ENCODE measurements at regions not wholly inside any gene's neighbourhood (a gene's known extent, or its start where the extent isn't known, plus 50 kb on each side); places are given as distances from the start of the nearest gene placed in this dataset.

GRCh38 chr9:107935931-107936330 is 446.4 kb upstream of the KLF4 start:
- Mint-ChIP-seq H3K36me3 (ENCODE audit: low read depth) (no peaks in the 10 kb centered on the region), H3K9me3 (no peaks in the 10 kb centered on the region), H3K27ac (no peak overlapping the region), H3K4me3 (no peak overlapping the region), H3K4me1 (ENCODE audit: low read depth) (no peaks in the 10 kb centered on the region), H3K27me3 (ENCODE audit: low read depth) (no peaks in the 10 kb centered on the region)

- no peaks in the 10 kb centered on the region for H3K9me3 Mint-ChIP-seq
- no peak overlapping the region for H3K4me3 Mint-ChIP-seq
- no peaks in the 10 kb centered on the region for H3K4me1 Mint-ChIP-seq (ENCODE audit: low read depth)
- no peak overlapping the region for H3K27ac Mint-ChIP-seq
- no peaks in the 10 kb centered on the region for H3K27me3 Mint-ChIP-seq (ENCODE audit: low read depth)
- H3K36me3 Mint-ChIP-seq (ENCODE audit: low read depth) = no peaks in the 10 kb centered on the region
Observed at GRCh38 chr9:107933516-107933915, 443.9 kb upstream of the KLF4 start.

GRCh38 chr9:107933097-107933496 is 443.5 kb upstream of the KLF4 start:
- no peak overlapping the region for H3K4me3 Mint-ChIP-seq
- no peaks in the 10 kb centered on the region for H3K36me3 Mint-ChIP-seq (ENCODE audit: low read depth)
- H3K9me3 Mint-ChIP-seq = no peaks in the 10 kb centered on the region
- H3K4me1 Mint-ChIP-seq (ENCODE audit: low read depth) = no peaks in the 10 kb centered on the region
- no peak overlapping the region for H3K27ac Mint-ChIP-seq
- no peaks in the 10 kb centered on the region for H3K27me3 Mint-ChIP-seq (ENCODE audit: low read depth)

GRCh38 chr9:107932601-107933000 is 443.0 kb upstream of the KLF4 start:
- H3K27ac Mint-ChIP-seq = no peak overlapping the region
- no peaks in the 10 kb centered on the region for H3K36me3 Mint-ChIP-seq (ENCODE audit: low read depth)
- H3K27me3 Mint-ChIP-seq (ENCODE audit: low read depth) = no peaks in the 10 kb centered on the region
- H3K9me3 Mint-ChIP-seq = no peaks in the 10 kb centered on the region
- H3K4me3 Mint-ChIP-seq = no peak overlapping the region
- H3K4me1 Mint-ChIP-seq (ENCODE audit: low read depth) = no peaks in the 10 kb centered on the region

GRCh38 chr9:107932046-107932445 is 442.5 kb upstream of the KLF4 start:
- Mint-ChIP-seq H3K36me3 (ENCODE audit: low read depth) (no peaks in the 10 kb centered on the region), H3K27me3 (ENCODE audit: low read depth) (no peaks in the 10 kb centered on the region), H3K27ac (no peak overlapping the region), H3K9me3 (no peaks in the 10 kb centered on the region), H3K4me1 (ENCODE audit: low read depth) (no peaks in the 10 kb centered on the region), H3K4me3 (no peak overlapping the region)

GRCh38 chr9:107931071-107931715 is 441.6 kb upstream of the KLF4 start:
- Mint-ChIP-seq H3K36me3 (ENCODE audit: low read depth) (no peaks in the 10 kb centered on the region), H3K4me3 (no peak overlapping the region), H3K4me1 (ENCODE audit: low read depth) (no peaks in the 10 kb centered on the region), H3K27me3 (ENCODE audit: low read depth) (no peaks in the 10 kb centered on the region), H3K27ac (no peak overlapping the region), H3K9me3 (no peaks in the 10 kb centered on the region)

GRCh38 chr9:107929443-107929842 is 439.9 kb upstream of the KLF4 start:
- H3K9me3 Mint-ChIP-seq = no peaks in the 10 kb centered on the region
- H3K4me3 Mint-ChIP-seq = no peak overlapping the region
- no peaks in the 10 kb centered on the region for H3K4me1 Mint-ChIP-seq (ENCODE audit: low read depth)
- no peak overlapping the region for H3K27ac Mint-ChIP-seq
- no peaks in the 10 kb centered on the region for H3K36me3 Mint-ChIP-seq (ENCODE audit: low read depth)
- no peaks in the 10 kb centered on the region for H3K27me3 Mint-ChIP-seq (ENCODE audit: low read depth)

- Mint-ChIP-seq H3K36me3 (ENCODE audit: low read depth) (no peaks in the 10 kb centered on the region), H3K27me3 (ENCODE audit: low read depth) (no peaks in the 10 kb centered on the region), H3K4me3 (no peak overlapping the region), H3K4me1 (ENCODE audit: low read depth) (no peaks in the 10 kb centered on the region), H3K27ac (no peak overlapping the region), H3K9me3 (no peaks in the 10 kb centered on the region)
Observed at GRCh38 chr9:107928701-107929371, 439.3 kb upstream of the KLF4 start.

- H3K4me3 Mint-ChIP-seq = no peak overlapping the region
- no peaks in the 10 kb centered on the region for H3K9me3 Mint-ChIP-seq
- H3K36me3 Mint-ChIP-seq (ENCODE audit: low read depth) = no peaks in the 10 kb centered on the region
- no peaks in the 10 kb centered on the region for H3K27me3 Mint-ChIP-seq (ENCODE audit: low read depth)
- no peaks in the 10 kb centered on the region for H3K4me1 Mint-ChIP-seq (ENCODE audit: low read depth)
- no peak overlapping the region for H3K27ac Mint-ChIP-seq
Observed at GRCh38 chr9:107927276-107927675, 437.7 kb upstream of the KLF4 start.

- H3K4me3 Mint-ChIP-seq = no peak overlapping the region
- peaks cover 3% of the 10 kb centered on the region for H3K9me3 Mint-ChIP-seq
- H3K4me1 Mint-ChIP-seq (ENCODE audit: low read depth) = no peaks in the 10 kb centered on the region
- H3K27ac Mint-ChIP-seq = no peak overlapping the region
- H3K27me3 Mint-ChIP-seq (ENCODE audit: low read depth) = no peaks in the 10 kb centered on the region
- no peaks in the 10 kb centered on the region for H3K36me3 Mint-ChIP-seq (ENCODE audit: low read depth)
Observed at GRCh38 chr9:107925749-107926297, 436.3 kb upstream of the KLF4 start.

- no peaks in the 10 kb centered on the region for H3K27me3 Mint-ChIP-seq (ENCODE audit: low read depth)
- H3K36me3 Mint-ChIP-seq (ENCODE audit: low read depth) = no peaks in the 10 kb centered on the region
- peaks cover 3% of the 10 kb centered on the region for H3K9me3 Mint-ChIP-seq
- H3K27ac Mint-ChIP-seq = no peak overlapping the region
- H3K4me3 Mint-ChIP-seq = no peak overlapping the region
- no peaks in the 10 kb centered on the region for H3K4me1 Mint-ChIP-seq (ENCODE audit: low read depth)
Observed at GRCh38 chr9:107922260-107922659, 432.7 kb upstream of the KLF4 start.

- no peak overlapping the region for H3K4me3 Mint-ChIP-seq
- no peak overlapping the region for H3K27ac Mint-ChIP-seq
- no peaks in the 10 kb centered on the region for H3K27me3 Mint-ChIP-seq (ENCODE audit: low read depth)
- no peaks in the 10 kb centered on the region for H3K36me3 Mint-ChIP-seq (ENCODE audit: low read depth)
- H3K9me3 Mint-ChIP-seq = peaks cover 6% of the 10 kb centered on the region
- H3K4me1 Mint-ChIP-seq (ENCODE audit: low read depth) = no peaks in the 10 kb centered on the region
Observed at GRCh38 chr9:107919263-107919662, 429.7 kb upstream of the KLF4 start.

GRCh38 chr9:107918749-107919148 is 429.2 kb upstream of the KLF4 start:
- peaks cover 6% of the 10 kb centered on the region for H3K9me3 Mint-ChIP-seq
- no peaks in the 10 kb centered on the region for H3K4me1 Mint-ChIP-seq (ENCODE audit: low read depth)
- no peak overlapping the region for H3K27ac Mint-ChIP-seq
- H3K4me3 Mint-ChIP-seq = no peak overlapping the region
- H3K27me3 Mint-ChIP-seq (ENCODE audit: low read depth) = no peaks in the 10 kb centered on the region
- no peaks in the 10 kb centered on the region for H3K36me3 Mint-ChIP-seq (ENCODE audit: low read depth)

- Mint-ChIP-seq H3K9me3 (peaks cover 7% of the 10 kb centered on the region), H3K27ac (no peak overlapping the region), H3K27me3 (ENCODE audit: low read depth) (no peaks in the 10 kb centered on the region), H3K4me3 (no peak overlapping the region), H3K36me3 (ENCODE audit: low read depth) (no peaks in the 10 kb centered on the region), H3K4me1 (ENCODE audit: low read depth) (no peaks in the 10 kb centered on the region)
Observed at GRCh38 chr9:107914151-107914550, 424.6 kb upstream of the KLF4 start.

- no peak overlapping the region for H3K27ac Mint-ChIP-seq
- no peak overlapping the region for H3K4me3 Mint-ChIP-seq
- H3K4me1 Mint-ChIP-seq (ENCODE audit: low read depth) = no peaks in the 10 kb centered on the region
- no peaks in the 10 kb centered on the region for H3K27me3 Mint-ChIP-seq (ENCODE audit: low read depth)
- H3K36me3 Mint-ChIP-seq (ENCODE audit: low read depth) = no peaks in the 10 kb centered on the region
- H3K9me3 Mint-ChIP-seq = no peaks in the 10 kb centered on the region
Observed at GRCh38 chr9:107907715-107908114, 418.1 kb upstream of the KLF4 start.
